ENCODE measurements at regions not wholly inside any gene's neighbourhood (a gene's known extent, or its start where the extent isn't known, plus 50 kb on each side); places are given as distances from the start of the nearest gene placed in this dataset.

GRCh38 chr10:35927990-35928488 is 285.9 kb upstream of the FZD8 start:
- Histone ChIP-seq H3K56ac (replicated peaks; ENCODE audit: insufficient read length, low read depth, low read length) (no peak overlapping the region), H4K5ac (ENCODE audit: insufficient read length, low read depth, low read length) (no peak overlapping the region), H4K8ac (ENCODE audit: extremely low read depth, insufficient read depth, low read length) (no peak overlapping the region), H3K4me2 (ENCODE audit: insufficient read depth in 1 of 2, low read depth in 2 of 2, low read length in 2 of 2) (no peak overlapping the region), H3K4me1 (replicated peaks in 1 of 4; ENCODE audit: control insufficient read depth in 3 of 4, insufficient read depth in 4 of 4, low read length in 3 of 4) (peaks cover 0 to 10% (median 3%) of the 10 kb centered on the region in 4 experiments; a peak in 4 of 7 replicates), H2BK20ac (ENCODE audit: low read length) (no peak overlapping the region), H2AK5ac (ENCODE audit: low read depth, low read length) (no peak overlapping the region), H3K36me3 (ENCODE audit: control insufficient read depth in 2 of 4, insufficient read depth in 4 of 4, low read length in 3 of 4) (no peaks in the 10 kb centered on the region), H2BK120ac (replicated peaks; ENCODE audit: low read depth, low read length) (no peak overlapping the region), H3K4me3 (ENCODE audit: extremely low read depth in 1 of 4, insufficient read depth in 2 of 4, low read depth in 3 of 4, low read length in 4 of 4) (no peak overlapping the region), H2BK12ac (ENCODE audit: low read depth, low read length) (no peak overlapping the region), H3K23ac (ENCODE audit: insufficient read length) (no peak overlapping the region), H4K20me1 (replicated peaks in 1 of 2; ENCODE audit: control insufficient read depth in 1 of 2, insufficient read depth in 2 of 2, low read length in 2 of 2) (no peaks in the 10 kb centered on the region), H3K9me3 (ENCODE audit: insufficient read depth in 2 of 2, low read depth in 1 of 2, low read length in 1 of 2) (no peaks in the 10 kb centered on the region), H2AFZ (ENCODE audit: low read length) (no peak overlapping the region), H3K79me1 (ENCODE audit: low read depth, low read length) (no peaks in the 10 kb centered on the region), H2BK15ac (ENCODE audit: low read length) (no peak overlapping the region), H3K4ac (replicated peaks; ENCODE audit: insufficient read length, low read depth, low read length) (no peak overlapping the region), H3K18ac (ENCODE audit: extremely low read depth, low read length) (no peak overlapping the region), H3K27me3 (replicated peaks in 1 of 4; ENCODE audit: control insufficient read depth in 3 of 4, extremely low read depth in 1 of 4, insufficient read depth in 3 of 4, low read length in 3 of 4) (no peaks in the 10 kb centered on the region), H4K91ac (replicated peaks; ENCODE audit: insufficient read length, low read length) (no peak overlapping the region), H3K9ac (replicated peaks in 1 of 4; ENCODE audit: extremely low read depth in 1 of 4, low read depth in 3 of 4, low read length in 3 of 4) (no peak overlapping the region), H3K27ac (ENCODE audit: low read depth, low read length) (no peak overlapping the region), H3K14ac (ENCODE audit: insufficient read length) (no peak overlapping the region), H3K79me2 (ENCODE audit: control insufficient read depth in 1 of 2, insufficient read depth in 2 of 2, low read length in 2 of 2) (no peaks in the 10 kb centered on the region), H3K23me2 (ENCODE audit: low read depth, low read length) (no peaks in the 10 kb centered on the region), H2BK5ac (ENCODE audit: low read depth, low read length) (no peak overlapping the region)
- POLR2A ChIA-PET (ENCODE audit: partially characterized antibody), result no interaction called here
- 90% methylated on average over 9 of the region's 9 CpGs; no CpG with 5 or more reads in 1 of the 2 experiments for WGBS, 2 experiments (ENCODE audit: extremely low coverage in 1 of 2, insufficient coverage in 1 of 2, insufficient read length in 1 of 2, insufficient replicate concordance in 2 of 2, low coverage in 1 of 2, low lambda C conversion rate in 2 of 2, missing lambda C conversion rate in 1 of 2)
- FAIRE-seq (no peak), DNase-seq (ENCODE audit: low read depth in 1 of 2, low spot score in 2 of 2) (no peak)
- CTCF ChIA-PET (ENCODE audit: partially characterized antibody), result interaction anchor here (1.0 kb wide), 1 partner anchor 12 kb away, joined by 3 read pairs; no protein-coding TSS in a partner anchor
- no peak for TF ChIP-seq GABPA (IDR thresholded peaks at IDR 0.05; ENCODE audit: borderline replicate concordance, insufficient read depth, low read length)
- no peak for TF ChIP-seq ASH2L (IDR thresholded peaks at IDR 0.05; ENCODE audit: low read length)
